ENCODE measurements at regions not wholly inside any gene's neighbourhood (a gene's known extent, or its start where the extent isn't known, plus 50 kb on each side); places are given as distances from the start of the nearest gene placed in this dataset.

- Mint-ChIP-seq H3K9me3 (ENCODE audit: unreplicated experiment) (peaks cover 17% of the 10 kb centered on the region), H3K27ac (ENCODE audit: unreplicated experiment) (no peak overlapping the region), H3K4me1 (ENCODE audit: low read depth, unreplicated experiment) (peaks cover 36% of the 10 kb centered on the region), H3K36me3 (ENCODE audit: insufficient read depth, unreplicated experiment) (peaks cover 5% of the 10 kb centered on the region), H3K27me3 (ENCODE audit: insufficient read depth, unreplicated experiment) (no peaks in the 10 kb centered on the region), H3K4me3 (ENCODE audit: unreplicated experiment) (no peak overlapping the region)
- TF ChIP-seq, protein P1, sequence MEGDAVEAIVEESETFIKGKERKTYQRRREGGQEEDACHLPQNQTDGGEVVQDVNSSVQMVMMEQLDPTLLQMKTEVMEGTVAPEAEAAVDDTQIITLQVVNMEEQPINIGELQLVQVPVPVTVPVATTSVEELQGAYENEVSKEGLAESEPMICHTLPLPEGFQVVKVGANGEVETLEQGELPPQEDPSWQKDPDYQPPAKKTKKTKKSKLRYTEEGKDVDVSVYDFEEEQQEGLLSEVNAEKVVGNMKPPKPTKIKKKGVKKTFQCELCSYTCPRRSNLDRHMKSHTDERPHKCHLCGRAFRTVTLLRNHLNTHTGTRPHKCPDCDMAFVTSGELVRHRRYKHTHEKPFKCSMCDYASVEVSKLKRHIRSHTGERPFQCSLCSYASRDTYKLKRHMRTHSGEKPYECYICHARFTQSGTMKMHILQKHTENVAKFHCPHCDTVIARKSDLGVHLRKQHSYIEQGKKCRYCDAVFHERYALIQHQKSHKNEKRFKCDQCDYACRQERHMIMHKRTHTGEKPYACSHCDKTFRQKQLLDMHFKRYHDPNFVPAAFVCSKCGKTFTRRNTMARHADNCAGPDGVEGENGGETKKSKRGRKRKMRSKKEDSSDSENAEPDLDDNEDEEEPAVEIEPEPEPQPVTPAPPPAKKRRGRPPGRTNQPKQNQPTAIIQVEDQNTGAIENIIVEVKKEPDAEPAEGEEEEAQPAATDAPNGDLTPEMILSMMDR (IDR thresholded peaks at IDR 0.05; ENCODE audit: insufficient read depth in 1 of 2, low read depth in 1 of 2, low read length in 1 of 2, severe bottlenecking in 1 of 2, unreplicated experiment in 1 of 2), result no peak
- Histone ChIP-seq H3K36me3 (ENCODE audit: control insufficient read depth, insufficient read depth, low read length) (0 out of 2 replicates have a peak, but pooled peaks cover 1% of the 10 kb centered on the region), H3K9me3 (no peaks in the 10 kb centered on the region), H3K4me1 (peaks cover 33% of the 10 kb centered on the region), H3K27me3 (replicated peaks; ENCODE audit: control insufficient read depth, insufficient read depth, low read length) (no peaks in the 10 kb centered on the region), H3K4me3 (ENCODE audit: low read depth, low read length) (no peak overlapping the region)
- DNase-seq, result no peak
- CTCF ChIA-PET, result no interaction called here
- intact Hi-C loops (cut with micrococcal nuclease; ENCODE audit: unreplicated experiment), result loop anchor here (5.0 to 10.0 kb wide), 2 partner anchors 87 to 440 kb away; no protein-coding TSS in a partner anchor
- POLR2A ChIA-PET, result no interaction called here
- BruUV-seq (replicated peaks), result no TSS peak
Measured at GRCh38 chr12:5204831-5205230, 161.2 kb downstream of the KCNA5 start.

GRCh38 chr12:5206401-5207175, 162.9 kb downstream of the KCNA5 start:
- no peaks in the 10 kb centered on the region for H3K27me3 ChIP-seq (replicated peaks; ENCODE audit: control insufficient read depth, insufficient read depth, low read length)
- H3K36me3 ChIP-seq (ENCODE audit: control insufficient read depth, insufficient read depth, low read length), result 0 out of 2 replicates have a peak, but pooled peaks cover 1% of the 10 kb centered on the region
- H3K36me3 Mint-ChIP-seq (ENCODE audit: insufficient read depth, unreplicated experiment), result no peaks in the 10 kb centered on the region
- H3K4me3 Mint-ChIP-seq (ENCODE audit: unreplicated experiment), result no peak overlapping the region
- H3K9me3 Mint-ChIP-seq (ENCODE audit: unreplicated experiment), result peaks cover 17% of the 10 kb centered on the region
- H3K4me3 ChIP-seq (ENCODE audit: low read depth, low read length), result no peak overlapping the region
- no TSS peak for BruUV-seq (replicated peaks)
- ChIA-PET POLR2A (interaction anchor here (0.7 kb wide), 1 partner anchor 107 kb away, joined by 6 read pairs; no protein-coding TSS in a partner anchor), CTCF (no interaction called here)
- DNase-seq, result no peak
- H3K4me1 ChIP-seq, result peaks cover 28% of the 10 kb centered on the region
- peaks cover 28% of the 10 kb centered on the region for H3K4me1 Mint-ChIP-seq (ENCODE audit: low read depth, unreplicated experiment)
- no peaks in the 10 kb centered on the region for H3K27me3 Mint-ChIP-seq (ENCODE audit: insufficient read depth, unreplicated experiment)
- no peaks in the 10 kb centered on the region for H3K9me3 ChIP-seq
- intact Hi-C loops (cut with micrococcal nuclease; ENCODE audit: unreplicated experiment), result loop anchor here (10.0 kb wide), 1 partner anchor 438 kb away; no protein-coding TSS in a partner anchor
- TF ChIP-seq, protein P1 (IDR thresholded peaks at IDR 0.05; ENCODE audit: insufficient read depth in 1 of 2, low read depth in 1 of 2, low read length in 1 of 2, severe bottlenecking in 1 of 2, unreplicated experiment in 1 of 2), result no peak
- no peak overlapping the region for H3K27ac Mint-ChIP-seq (ENCODE audit: unreplicated experiment)

GRCh38 chr12:5210179-5210922, 166.7 kb downstream of the KCNA5 start:
- Mint-ChIP-seq H3K36me3 (ENCODE audit: insufficient read depth, unreplicated experiment) (no peaks in the 10 kb centered on the region), H3K9me3 (ENCODE audit: unreplicated experiment) (peaks cover 9% of the 10 kb centered on the region), H3K27me3 (ENCODE audit: insufficient read depth, unreplicated experiment) (no peaks in the 10 kb centered on the region), H3K27ac (ENCODE audit: unreplicated experiment) (no peak overlapping the region), H3K4me1 (ENCODE audit: low read depth, unreplicated experiment) (peaks cover 9% of the 10 kb centered on the region), H3K4me3 (ENCODE audit: unreplicated experiment) (no peak overlapping the region)
- no TSS peak for BruUV-seq (replicated peaks)
- DNase-seq, result no peak
- Histone ChIP-seq H3K4me3 (ENCODE audit: low read depth, low read length) (no peak overlapping the region), H3K27me3 (replicated peaks; ENCODE audit: control insufficient read depth, insufficient read depth, low read length) (no peaks in the 10 kb centered on the region), H3K36me3 (ENCODE audit: control insufficient read depth, insufficient read depth, low read length) (no peaks in the 10 kb centered on the region), H3K9me3 (no peaks in the 10 kb centered on the region), H3K4me1 (no peaks in the 10 kb centered on the region)
- ChIA-PET POLR2A (no interaction called here), CTCF (no interaction called here)
- intact Hi-C loops (cut with micrococcal nuclease; ENCODE audit: unreplicated experiment), result no loop called here
- TF ChIP-seq, protein P1 (IDR thresholded peaks at IDR 0.05; ENCODE audit: insufficient read depth in 1 of 2, low read depth in 1 of 2, low read length in 1 of 2, severe bottlenecking in 1 of 2, unreplicated experiment in 1 of 2), result no peak
